GM19468 (cell line): ENCODE measurements at regions not wholly inside any gene's neighbourhood (a gene's known extent, or its start where the extent isn't known, plus 50 kb on each side); places are given as distances from the start of the nearest gene placed in this dataset.

ENCODE experiments used
- ATAC-seq: cut with Tn5 transposase; IDR thresholded peaks from one replicate; pipeline ENCODE4 v1.9.1; 2021; ENCODE audit warnings: mild to moderate bottlenecking, moderate library complexity, moderate number of reproducible peaks; ENCODE audit not compliant: unreplicated experiment; ENCODE audit errors: extremely low read depth

DNA sequence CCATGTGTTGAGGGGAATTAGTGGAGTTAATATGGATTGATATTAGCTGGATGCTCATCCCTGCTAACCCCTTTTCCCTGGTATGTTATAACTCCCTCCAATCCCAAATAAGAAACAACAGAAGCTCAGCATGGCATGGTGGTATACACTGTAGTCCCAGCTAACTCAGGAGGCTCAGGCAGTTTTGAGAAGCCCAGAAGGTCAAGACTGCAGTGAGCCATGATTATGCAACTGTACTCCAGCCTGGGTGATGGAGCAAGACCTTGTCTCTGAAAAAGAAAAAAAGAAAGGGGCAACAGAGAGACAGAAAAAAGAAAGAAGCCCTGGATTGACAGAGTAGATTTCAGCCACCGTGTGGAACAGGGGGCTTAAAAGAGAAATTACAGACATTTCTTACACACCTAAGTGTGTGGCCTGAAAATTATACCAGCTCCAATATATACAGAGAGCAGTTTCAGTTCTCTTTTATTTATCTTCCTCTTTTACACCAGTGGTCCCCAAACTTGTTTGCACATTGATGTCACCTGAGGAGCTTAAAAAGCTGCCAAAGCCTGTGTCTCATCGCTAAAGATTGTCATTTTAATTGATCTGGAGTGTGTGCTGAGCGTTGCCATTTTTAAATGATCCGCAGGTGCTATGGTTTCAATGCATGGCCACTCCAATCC is 203.6 kb downstream of the UBE2E3 start:
- ATAC-seq: peak; percentile 89

DNA sequence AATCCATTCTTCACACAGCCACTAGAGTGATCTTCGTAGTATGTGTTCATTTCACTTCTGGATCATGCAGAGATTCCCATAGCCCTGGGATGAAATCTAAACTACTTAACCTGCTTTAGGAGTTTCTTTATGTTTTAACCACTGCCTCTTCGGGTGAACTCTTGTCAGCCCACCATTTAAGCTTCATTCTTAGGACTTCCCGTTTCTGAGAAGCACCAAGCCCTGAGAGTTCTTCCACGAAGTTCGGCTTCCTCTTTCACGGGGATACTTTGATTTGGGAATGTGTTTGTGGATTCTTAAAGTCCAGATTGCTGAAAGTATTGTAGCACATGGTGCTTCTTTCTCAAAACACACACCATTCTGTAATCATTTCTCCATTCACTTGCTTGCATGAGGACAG is 205.0 kb downstream of the UBE2E3 start:
- no peak for ATAC-seq

DNA sequence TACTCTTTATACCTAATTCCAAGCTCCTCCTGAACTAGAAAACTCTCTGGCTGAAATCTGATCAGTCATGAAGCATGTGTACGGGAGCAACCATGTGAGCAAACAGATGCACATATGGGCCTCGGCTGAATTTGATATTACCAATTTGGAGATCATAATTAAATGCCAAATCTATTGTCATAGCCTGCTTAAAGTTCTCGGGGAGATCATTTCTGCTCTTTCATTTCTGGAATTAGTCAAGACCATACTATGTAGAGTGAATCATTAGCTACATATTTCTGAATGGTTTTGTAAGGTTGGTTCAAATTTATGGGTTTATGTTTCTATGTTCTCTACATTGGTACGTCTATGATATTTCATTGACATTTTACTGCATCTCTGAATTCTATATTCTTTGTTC is 205.5 kb downstream of the UBE2E3 start:
- ATAC-seq: no peak

DNA sequence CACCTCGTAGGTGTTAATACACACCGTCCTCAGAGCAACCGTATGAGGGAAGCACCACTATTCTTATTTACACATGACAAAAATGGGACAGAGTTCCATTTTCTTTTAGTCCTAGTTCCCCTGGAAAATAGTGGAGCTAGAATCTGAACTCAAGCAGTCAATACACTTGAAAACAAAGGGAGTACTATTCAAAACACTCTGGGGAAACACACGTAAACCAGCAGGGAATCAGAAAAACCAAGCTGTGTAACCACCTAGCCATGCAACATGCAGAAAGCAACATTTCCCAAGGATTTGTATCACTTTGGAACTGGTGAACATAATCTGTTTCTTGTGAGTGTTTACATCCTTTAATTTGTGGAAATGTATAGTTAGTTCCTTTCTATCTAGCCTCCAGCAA is 208.2 kb downstream of the UBE2E3 start:
- no peak for ATAC-seq

DNA sequence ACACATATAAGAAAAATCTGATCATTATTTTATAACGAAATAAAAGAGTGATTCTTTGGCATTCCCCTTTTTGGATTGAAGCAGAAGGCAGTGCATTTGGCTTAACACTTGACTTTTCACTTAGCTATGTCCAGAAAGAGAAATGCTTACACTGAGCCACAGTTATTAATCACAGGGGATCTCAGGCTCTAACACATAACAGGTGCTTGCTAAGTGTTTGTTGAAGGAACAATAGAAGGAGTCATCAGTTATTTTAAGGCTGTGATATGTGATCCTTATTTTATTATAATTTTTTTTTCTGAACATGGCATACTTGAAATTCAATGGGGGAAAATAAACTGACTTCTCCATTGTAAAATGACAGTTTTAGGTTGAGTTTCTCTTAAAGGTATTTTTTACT is 209.5 kb downstream of the UBE2E3 start:
- no peak for ATAC-seq

DNA sequence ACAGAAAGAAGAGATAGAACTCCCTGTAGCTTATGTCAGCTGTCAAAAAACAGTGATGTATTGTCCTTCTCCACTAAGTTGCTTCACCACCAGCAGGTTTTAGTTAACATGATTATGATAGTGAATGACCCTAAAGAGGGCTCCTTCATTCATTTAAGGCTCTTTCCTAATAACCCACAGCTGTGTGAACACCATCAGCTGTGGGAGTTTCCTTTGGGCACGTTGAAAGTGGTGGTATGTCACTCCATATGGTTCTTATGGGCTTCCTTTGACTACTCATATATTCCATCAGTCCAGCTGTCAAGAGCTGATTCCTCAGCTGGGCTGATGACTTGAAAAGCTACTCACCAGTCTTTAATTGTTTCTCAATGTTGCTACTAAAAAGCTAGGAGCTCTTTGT is 210.3 kb downstream of the UBE2E3 start:
- no peak for ATAC-seq

DNA sequence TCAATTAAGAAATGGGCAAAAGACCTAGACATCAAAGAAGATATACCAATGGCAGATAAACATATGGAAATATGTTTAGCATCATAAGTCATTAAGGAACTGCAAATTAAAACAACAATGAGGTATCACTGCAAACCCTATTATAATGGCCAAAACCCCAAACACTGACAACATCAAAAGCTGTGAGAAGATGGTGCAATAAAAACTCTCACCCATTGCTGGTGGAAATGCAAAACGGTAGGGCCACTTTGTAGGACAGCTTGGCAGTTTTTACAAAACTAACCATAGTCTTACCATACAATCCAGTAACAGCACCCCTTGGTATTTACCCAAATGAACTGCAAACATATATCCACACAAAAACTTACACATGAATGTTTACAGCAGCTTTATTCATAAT is 213.1 kb downstream of the UBE2E3 start:
- no peak for ATAC-seq

DNA sequence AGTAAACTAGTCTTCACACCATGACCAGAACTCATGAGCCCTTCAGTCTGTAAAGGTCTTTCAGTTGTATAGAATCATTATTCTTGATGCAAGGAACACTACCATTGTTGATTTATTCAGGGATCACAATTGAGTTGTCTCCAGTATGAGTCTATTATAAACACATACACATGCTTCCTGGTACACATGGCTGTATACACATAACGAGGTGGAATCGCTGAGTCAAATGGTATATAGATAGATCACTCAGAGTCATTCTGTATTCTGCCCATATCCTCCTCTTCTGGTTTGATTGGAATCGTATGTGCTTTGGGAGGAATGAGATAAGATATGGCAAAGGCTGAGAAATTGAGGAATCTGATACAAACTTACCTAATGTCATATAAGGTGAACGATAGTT is 216.0 kb downstream of the UBE2E3 start:
- ATAC-seq: no peak

DNA sequence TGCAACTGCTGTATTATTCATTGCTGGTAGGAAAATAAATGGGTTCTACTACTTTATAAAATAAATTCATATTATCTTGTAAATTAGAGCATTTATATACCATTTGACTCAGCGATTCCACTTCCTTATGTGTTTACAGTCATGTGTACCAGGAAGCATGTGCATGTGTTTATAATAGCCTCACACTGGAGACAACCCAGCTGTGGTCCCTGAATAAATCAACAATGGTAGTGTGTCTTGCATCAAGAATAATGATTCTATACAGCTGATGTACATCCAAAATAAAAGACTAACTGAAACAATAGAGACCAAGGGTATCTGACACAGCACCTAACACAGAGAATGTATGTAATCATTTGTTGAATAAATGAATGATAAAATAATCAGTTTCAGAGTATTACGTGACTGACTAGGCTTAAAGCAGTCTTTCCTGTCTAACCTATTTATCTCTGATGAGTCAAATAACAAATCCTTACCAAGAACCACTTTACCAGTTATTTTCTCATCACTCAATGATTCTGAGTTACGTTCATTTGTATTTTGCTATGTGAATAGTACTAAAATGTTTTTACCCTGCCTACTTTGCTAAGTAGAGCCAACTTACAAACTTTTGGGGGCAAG is 216.8 kb downstream of the UBE2E3 start:
- ATAC-seq: no peak

DNA sequence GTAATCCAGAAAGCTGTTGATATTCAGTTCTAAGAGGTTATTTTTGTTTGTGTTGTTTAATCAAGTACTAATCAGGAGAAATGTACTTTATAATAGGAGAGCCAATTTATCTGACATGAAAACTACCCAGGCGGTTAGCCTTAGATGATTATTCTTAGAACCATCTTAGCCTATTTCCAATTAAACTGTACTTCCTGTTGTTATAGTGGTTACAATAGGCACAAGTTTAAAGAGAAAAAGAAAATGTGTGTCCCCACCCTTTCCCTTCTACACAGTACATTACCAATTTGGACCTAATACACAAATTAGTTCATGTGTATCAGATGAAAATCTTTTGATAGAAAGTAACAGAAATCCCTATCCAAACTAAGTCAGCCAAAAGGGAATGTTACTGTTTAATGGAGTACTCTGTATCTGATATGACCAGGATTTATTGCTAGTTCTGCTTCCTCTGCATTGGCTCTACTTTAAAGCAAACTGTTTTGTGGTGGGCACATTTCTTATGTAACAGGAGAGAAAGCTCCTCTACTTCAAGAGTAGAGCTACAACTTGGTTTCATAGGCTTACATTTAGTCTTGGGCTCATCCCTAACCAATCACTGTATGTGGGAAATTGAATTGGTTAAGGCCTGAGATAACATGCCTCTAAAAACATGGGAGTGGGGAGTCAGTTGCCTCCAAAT is 217.9 kb downstream of the UBE2E3 start:
- ATAC-seq: no peak

DNA sequence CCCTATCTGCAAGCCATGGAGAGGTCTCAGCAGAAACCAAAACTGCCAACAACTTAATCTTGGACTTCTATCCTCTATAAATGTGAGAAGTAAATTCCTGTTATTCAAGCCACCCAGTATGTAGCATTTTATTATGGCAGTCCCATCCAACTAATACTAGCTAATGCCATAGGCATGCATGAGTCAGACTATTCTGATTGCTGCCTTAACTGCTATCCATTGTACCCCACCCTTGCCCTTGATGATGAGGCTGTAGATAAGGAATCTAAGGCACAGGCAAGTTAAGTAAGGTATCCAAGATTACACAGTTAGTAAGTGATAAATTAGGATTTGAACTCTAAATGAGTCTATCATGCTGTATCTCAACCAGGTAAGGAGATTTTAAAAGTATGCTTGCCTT is 223.0 kb downstream of the UBE2E3 start:
- no peak for ATAC-seq

DNA sequence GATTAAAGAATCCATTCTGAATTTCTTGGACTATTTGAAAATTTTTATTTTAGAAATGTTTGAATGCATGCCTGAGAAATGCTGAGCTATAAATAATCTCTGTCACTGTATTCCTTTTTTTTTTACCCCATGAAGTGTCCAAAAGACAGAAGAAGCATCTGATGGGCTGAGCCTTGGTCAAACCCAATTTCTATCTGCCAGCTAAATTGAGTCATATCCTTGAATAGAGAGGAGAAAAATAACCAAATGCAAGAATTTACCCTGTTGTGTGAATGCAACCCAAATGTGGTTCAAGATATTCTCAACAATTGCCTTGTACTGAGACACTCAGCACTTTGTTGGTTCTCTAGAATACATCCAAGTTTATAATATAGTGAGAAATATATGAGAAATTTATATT is 223.5 kb downstream of the UBE2E3 start:
- ATAC-seq: no peak

DNA sequence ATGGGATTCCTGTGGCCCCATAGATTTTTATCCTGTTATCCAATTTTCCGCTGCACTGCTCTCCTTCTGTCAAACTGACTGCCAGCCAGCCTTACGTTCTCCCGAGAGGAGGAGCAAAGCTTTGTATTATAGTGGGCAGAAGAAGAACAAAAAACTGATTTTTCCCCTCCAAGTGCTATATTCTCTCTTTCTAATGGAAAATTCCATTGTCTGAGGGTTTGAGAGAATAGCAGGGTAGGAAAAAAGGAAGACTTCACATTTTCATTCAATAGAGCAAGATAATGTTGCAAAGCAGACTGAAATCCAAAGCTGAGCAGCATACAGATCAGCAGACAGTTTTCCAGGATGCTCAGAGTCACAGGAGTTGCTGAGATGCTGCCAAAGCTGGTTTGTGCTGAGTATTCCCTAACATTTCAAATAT is 238.0 kb downstream of the UBE2E3 start:
- ATAC-seq: no peak

DNA sequence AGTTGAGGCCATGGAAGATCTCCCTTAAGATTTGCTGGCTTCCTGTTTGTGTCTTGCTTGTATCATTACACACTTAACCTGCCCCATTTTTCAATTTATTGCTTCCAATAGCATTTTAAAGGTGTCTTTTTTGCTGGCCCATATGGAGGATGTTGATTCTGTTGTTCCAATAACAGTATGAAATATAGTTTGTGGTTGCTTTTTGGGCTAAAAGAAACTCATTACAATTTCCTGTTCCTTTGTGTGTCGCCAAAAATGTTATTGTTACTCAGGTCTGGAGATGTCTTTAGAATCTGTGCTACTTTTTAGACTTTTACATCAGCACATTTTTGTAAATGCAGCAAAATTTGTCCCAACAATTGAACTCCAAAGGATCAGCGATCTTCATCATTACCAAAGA is 234.0 kb upstream of the ITGA4 start:
- no peak for ATAC-seq

DNA sequence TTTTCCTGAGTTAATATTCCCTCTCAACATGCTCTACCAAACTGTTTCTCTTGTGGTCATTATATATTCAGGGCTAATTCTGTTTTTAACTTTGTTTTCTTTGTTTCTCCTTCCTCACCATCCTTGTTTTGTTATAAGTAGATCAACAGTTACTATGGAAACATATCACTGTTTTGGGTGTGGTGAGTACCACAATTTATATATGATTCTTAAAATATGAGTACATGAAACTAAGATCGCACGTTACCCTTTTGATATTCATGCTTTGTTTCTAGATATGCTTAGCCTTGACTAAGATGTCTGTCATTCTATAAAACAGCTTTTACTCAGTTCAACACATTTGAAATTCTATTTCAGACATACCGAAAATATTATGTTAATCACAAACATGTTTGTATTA is 232.3 kb upstream of the ITGA4 start:
- ATAC-seq: no peak

DNA sequence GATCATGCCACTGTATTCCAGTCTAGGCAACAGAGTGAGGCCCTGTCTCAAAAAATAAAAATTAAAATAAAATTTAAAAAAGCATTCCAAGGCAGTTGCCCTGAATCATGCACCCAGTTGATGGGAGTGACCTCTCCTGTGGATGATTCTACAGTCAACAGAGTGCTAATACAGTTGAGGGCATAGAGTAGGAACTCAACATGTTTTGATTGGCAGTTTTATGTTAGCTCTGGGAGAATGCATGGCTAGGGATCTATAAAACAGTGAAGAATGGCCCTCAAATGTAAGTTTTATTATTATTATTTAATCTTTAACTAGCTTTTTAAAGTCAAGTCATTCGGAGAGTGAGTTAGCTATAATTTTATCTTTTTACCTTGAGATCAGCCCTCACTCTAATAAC is 228.5 kb upstream of the ITGA4 start:
- ATAC-seq: no peak

DNA sequence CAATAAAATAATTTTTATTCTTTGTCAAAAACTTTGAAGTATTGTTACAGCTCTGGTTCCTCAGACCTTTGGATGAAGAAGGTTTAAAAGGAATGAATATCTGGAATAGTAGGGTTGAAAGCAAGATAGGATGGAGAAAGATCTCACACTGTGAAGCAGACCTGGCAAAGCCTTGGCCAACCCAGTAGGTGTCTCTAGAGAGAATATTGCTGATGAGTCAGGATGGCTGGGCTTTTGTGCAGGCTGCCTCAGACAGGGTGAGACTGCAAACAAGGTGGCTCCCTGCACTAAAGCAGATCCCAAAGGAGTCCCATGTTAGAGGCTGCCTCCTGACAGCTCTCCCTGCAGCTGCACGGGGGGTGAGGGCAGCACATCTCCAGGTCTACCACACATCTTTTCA is 226.0 kb upstream of the ITGA4 start:
- no peak for ATAC-seq

DNA sequence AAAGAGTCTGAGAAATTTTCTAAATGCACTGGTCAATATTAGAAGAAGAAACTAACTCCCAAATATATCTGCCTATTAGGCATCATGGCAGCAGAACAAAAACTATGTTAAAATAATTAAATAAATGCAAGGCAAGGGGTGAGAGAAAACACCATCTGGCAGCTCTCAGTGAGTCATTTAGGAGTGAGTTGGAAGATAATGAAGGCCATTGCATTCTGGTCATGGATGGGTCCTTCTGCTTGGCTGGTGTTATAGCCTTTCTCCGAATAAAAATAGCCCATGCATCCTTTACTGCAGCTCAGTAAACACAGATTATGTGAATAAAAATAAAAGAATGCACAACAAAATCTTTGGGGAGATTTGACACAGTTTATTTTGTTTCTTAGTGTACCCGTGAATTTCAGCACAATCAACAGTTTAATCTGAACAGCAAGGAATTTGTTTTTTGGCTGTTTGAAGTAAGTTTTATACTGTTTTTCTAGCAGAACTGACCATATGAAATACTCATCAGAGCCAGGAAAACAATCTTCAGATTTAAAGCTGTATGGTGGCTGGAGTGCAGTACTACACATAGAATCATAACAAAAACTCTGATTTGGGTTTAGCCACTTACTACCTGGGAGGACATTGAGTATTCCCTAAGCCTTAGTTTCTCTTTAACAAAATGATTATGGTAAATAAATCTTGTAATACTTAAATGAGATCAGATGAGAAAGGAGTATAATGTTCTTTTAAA is 225.1 kb upstream of the ITGA4 start:
- ATAC-seq: no peak

DNA sequence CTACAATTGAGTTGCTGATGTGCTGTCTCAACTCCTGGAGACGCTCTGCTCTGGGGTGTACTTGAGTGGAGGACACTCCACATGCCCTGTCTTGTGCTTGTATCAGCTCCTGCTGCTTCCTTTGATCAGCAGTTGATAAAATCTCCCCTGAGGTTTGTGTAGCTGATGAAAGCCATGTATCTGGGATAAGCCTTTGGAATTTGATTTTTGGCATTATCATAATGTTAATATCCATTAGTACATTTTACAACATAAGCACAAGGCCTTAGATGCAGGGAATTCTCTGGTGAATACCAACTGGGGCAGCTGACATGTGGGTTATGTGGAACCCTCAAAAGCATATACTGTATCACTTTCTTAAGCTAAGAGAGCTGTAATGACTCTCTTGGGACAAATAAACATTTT is 222.7 kb upstream of the ITGA4 start:
- ATAC-seq: no peak

DNA sequence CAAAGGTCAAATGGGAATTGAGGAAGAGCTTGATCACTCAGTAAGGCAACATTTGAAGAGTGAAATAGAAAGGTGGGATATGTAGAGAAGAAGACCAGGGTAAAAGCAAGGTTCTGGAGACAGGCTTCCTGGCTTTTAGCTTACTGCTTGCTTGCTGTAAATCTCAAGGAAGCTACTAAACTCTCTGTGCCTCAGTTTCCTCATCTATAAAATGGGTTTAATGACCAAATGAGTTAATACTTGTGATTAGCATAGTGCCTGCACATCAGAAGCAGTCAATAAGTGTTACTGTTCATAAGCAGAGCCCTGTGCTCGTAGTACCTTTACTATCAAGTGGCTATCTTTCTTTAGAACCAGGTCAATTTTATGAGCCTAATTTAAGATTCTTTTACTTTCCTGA is 222.2 kb upstream of the ITGA4 start:
- ATAC-seq: no peak
